LoVo (cell line): ENCODE measurements at regions not wholly inside any gene's neighbourhood (a gene's known extent, or its start where the extent isn't known, plus 50 kb on each side); places are given as distances from the start of the nearest gene placed in this dataset.
"Not testable (repeated sequence)": the region's sequence is repeated elsewhere in the genome, so short reads cannot be mapped to it uniquely, and the experiment has no call there.

Experiments
- DNase-seq: peaks from one replicate; pipeline ENCODE4 v3.0.0-alpha.2; 2016; ENCODE audit warnings: low spot score

DNA sequence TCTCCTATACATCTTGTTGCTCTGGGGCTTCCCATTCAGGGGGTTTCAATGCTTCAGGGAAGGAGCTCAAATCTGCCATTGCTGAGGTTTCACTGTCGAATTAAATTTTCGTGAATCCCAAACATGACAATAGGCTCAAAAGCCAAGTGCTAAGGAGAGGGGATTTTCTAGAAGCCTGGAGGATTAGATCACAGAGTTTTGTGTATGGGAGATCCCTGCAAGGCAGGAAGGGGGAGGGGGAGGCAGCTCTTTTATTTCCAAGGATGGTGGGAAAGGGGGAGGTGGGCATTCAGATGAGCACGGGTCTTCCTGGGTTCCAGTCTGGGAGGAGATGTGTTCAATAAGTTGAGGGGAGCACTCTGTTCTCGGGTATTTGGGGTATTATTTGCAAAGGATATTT, 69.9 kb upstream of the DLG1 start:
- DNase-seq = no peak

DNA sequence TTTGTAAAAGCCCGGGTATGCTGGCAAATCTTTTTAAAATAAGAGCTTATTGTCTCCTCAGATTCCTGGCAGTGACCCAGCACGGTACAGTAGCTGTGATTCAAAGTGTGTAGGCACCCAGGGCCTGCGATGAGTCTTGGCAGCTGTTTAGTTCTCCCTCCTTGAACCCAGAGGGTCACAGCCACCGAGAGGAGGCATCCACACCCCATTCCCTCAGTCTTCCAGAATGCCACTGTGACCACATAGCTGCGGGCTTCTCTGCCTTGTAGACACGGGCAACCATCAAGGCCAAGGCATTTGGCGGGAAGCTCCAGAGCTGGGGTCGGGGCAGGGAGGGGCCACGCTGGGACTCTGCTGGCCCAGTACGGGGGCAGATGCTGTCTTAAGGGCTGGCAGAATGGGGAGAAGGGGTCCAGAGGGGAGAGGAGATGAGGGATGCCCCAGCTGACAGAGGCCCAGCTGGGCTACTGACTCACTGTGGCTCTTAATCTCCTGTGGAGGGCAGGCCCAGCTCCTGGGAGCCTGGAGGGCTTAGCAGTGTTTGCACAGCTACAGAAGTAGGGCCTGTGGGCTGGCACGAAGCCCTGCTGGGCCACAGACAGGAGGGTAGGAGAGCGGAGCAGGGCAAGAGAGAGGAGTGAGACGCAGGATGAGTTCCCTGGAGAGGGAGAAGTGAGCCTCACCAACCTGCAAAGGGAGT, 68.8 kb upstream of the DLG1 start:
- peak; percentile 32 for DNase-seq

- peak; percentile 15 for DNase-seq
Observed at GRCh38 chr3:197366301-197367044, 68.1 kb upstream of the DLG1 start.

GRCh38 chr3:197365586-197365985, 67.2 kb upstream of the DLG1 start:
- no peak for DNase-seq

DNA sequence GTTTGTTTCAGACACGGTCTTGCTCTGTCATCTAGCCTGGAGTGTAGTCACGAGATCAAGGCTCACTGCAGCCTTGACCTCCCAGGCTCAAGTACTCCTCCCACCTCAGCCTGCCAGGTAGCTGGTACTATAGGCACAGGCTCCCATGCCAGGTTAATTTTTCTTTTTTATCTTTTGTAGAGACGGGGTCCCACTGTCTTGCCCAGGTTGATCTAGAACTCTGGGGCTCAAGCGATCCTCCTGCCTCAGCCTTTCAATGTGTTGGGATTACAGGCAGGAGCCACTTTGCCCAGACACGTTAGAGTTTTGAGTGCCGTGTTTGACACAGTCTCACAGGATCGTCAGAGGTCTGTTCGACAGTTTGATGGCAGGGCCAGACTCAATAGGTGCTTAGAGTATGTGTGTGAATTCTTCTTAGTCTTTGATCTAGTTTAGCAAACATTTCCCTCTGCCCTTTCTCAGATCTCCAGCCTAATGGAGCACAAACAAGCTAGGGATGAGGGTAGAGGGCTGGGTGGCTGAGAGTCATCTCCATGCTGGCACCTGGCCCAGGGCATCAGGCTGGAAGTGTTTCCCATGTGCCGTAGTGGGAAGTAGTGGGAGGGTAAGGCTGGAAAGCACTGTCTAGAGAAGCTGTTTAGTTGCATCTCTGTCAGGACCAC, 66.1 kb upstream of the DLG1 start:
- no peak for DNase-seq

GRCh38 chr3:197363553-197364409, 65.4 kb upstream of the DLG1 start:
- no peak for DNase-seq

GRCh38 chr3:197362081-197362480, 63.7 kb upstream of the DLG1 start:
- no peak for DNase-seq

GRCh38 chr3:197360095-197360494, 61.7 kb upstream of the DLG1 start:
- not testable (repeated sequence) for DNase-seq

GRCh38 chr3:197359476-197359875, 61.1 kb upstream of the DLG1 start:
- not testable (repeated sequence) for DNase-seq

DNA sequence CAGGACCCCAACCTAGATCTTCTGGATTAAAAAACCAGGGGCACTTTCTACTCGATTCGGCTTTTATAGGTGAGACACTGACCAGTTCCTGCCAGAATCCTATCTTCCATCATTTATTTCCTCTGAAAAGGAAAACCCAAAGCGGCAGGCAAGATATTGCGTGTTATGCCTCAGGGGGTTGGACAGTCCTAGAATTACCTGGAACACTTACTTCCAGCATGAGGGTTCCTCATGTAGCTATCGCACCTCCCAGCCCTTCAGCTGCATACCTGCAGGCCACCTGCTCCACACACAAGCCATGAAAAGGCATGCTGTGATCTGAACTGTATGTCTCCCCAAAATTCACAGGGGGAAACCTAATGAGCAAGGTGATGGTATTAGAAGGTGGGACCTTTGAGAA, 58.3 kb upstream of the DLG1 start:
- no peak for DNase-seq

- peak; percentile 9 for DNase-seq
Observed at GRCh38 chr3:197356275-197356674, 57.9 kb upstream of the DLG1 start.

DNA sequence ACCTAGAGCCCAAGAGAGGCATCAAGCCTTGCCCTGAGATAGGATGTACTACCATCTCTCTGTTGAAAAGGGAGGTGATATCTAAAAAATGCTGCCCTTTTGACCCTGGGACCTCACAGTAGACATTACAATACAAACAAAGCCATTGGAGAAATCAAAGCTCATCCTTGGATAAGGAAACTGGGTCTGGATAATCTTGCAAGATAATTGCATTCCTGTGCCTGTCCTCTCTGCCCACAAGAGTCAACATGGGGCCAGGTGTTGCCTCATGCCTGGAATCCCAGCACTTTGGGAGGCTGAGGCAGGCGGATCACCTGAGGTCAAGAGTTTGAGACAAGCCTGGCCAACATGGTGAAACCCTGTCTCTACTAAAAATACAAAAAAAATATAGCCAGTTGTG, 57.3 kb upstream of the DLG1 start:
- DNase-seq = peak; percentile 29

GRCh38 chr3:197354568-197355001, 56.2 kb upstream of the DLG1 start:
- DNase-seq = no peak

DNA sequence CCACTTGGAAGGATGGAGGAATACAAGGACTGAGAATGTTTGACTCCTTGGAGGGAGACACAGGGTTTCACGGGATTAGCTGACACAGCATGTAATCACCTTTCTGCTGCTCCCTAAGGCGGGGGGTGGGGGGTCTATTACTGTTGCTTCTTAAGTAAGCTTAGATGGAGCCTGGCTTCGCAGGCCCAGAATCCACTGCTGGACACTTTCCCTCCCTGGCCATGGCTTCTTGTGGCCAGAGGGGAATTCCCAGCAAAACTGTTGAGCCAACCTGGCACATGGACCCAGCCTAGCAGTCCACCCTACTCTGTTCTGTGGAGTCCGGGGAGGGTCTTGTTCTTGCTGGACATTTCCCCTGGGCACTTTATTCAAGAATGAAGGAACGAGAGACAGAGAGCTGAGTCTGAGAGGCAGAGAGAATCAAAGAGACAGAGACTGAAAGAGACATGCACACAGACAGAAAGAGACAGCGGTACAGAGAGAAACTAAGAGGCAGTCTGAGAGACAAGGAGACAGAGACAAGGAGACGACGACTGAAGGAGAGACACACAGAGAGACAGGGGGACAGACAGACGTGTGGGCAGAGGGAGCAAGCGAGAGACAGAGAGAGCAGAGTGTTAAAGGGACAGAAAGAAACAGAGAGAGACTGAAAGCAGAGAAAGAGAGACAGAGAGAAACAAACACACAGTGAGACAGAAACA, 55.6 kb upstream of the DLG1 start:
- DNase-seq = no peak

GRCh38 chr3:197353001-197353866, 54.8 kb upstream of the DLG1 start:
- DNase-seq = no peak

GRCh38 chr3:197352382-197352781, 54.0 kb upstream of the DLG1 start:
- peak; percentile 28 for DNase-seq

- no peak for DNase-seq
Observed at GRCh38 chr3:197350446-197350845, 52.0 kb upstream of the DLG1 start.

DNA sequence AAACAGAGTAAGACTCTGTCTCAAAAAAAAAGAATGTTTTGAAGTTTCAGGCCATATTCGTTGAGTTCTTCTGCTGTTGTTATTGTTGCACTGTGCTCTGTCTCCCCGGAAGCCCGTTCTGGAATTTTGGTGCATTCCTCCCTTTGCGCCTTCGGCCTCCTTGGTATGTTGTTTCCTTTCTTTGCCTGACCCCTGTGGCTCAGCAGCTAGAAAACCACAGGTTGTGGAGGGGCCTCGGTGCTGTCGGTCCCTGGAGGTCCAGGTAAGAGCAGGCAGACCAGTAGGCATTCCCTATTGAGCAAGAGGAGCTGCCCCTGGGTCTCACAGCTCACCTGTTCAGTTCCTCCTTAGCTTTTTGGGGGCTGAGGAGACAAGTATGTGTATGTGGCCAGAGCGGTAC, 51.0 kb upstream of the DLG1 start:
- DNase-seq = no peak
